HG03108 (cell line): ENCODE measurements at regions not wholly inside any gene's neighbourhood (a gene's known extent, or its start where the extent isn't known, plus 50 kb on each side); places are given as distances from the start of the nearest gene placed in this dataset.
A peak's percentile ranks its signal among the peaks of the same experiment; 100 is the strongest.
"Not testable (repeated sequence)": the region's sequence is repeated elsewhere in the genome, so short reads cannot be mapped to it uniquely, and the experiment has no call there.

Experiments
- ATAC-seq: cut with Tn5 transposase; IDR thresholded peaks from one replicate; pipeline ENCODE4 v1.9.1; 2021; ENCODE audit warnings: moderate library complexity; ENCODE audit not compliant: unreplicated experiment

GRCh38 chr11:110347660-110348059 is 51.2 kb upstream of the RDX start:
- ATAC-seq: no peak

- ATAC-seq: peak; percentile 77
Observed at GRCh38 chr11:110349138-110349996, 53.0 kb upstream of the RDX start.

GRCh38 chr11:110349997-110350383 is 53.6 kb upstream of the RDX start:
- not testable (repeated sequence) for ATAC-seq

- ATAC-seq: no peak
Observed at GRCh38 chr11:110355011-110355744, 58.8 kb upstream of the RDX start.

GRCh38 chr11:110356762-110357671 is 60.6 kb upstream of the RDX start:
- no peak for ATAC-seq

- ATAC-seq: no peak
Observed at GRCh38 chr11:110358336-110358735, 61.9 kb upstream of the RDX start.

GRCh38 chr11:110360781-110361408 is 64.5 kb upstream of the RDX start:
- not testable (repeated sequence) for ATAC-seq

- no peak for ATAC-seq
Observed at GRCh38 chr11:110362971-110363509, 66.6 kb upstream of the RDX start.

- ATAC-seq: no peak
Observed at GRCh38 chr11:110366291-110366690, 63.5 kb upstream of the FDX1 start.

GRCh38 chr11:110367571-110367970 is 62.2 kb upstream of the FDX1 start:
- ATAC-seq: no peak

- ATAC-seq: no peak
Observed at GRCh38 chr11:110371084-110371483, 58.7 kb upstream of the FDX1 start.

GRCh38 chr11:110373051-110373702 is 56.6 kb upstream of the FDX1 start:
- peak; percentile 92 for ATAC-seq

GRCh38 chr11:110374921-110375320 is 54.8 kb upstream of the FDX1 start:
- ATAC-seq: no peak

GRCh38 chr11:110375351-110375750 is 54.4 kb upstream of the FDX1 start:
- no peak for ATAC-seq

- ATAC-seq: no peak
Observed at GRCh38 chr11:110376021-110376420, 53.7 kb upstream of the FDX1 start.

- ATAC-seq: no peak
Observed at GRCh38 chr11:110376711-110377324, 52.9 kb upstream of the FDX1 start.

GRCh38 chr11:110377434-110377833 is 52.3 kb upstream of the FDX1 start:
- ATAC-seq: no peak

- ATAC-seq: no peak
Observed at GRCh38 chr11:110379261-110379660, 50.5 kb upstream of the FDX1 start.

GRCh38 chr11:110379936-110380335 is 49.8 kb upstream of the FDX1 start:
- ATAC-seq: no peak
